HCEC 1CT (cell line): ENCODE measurements at regions not wholly inside any gene's neighbourhood (a gene's known extent, or its start where the extent isn't known, plus 50 kb on each side); places are given as distances from the start of the nearest gene placed in this dataset.
"Not testable (repeated sequence)": the region's sequence is repeated elsewhere in the genome, so short reads cannot be mapped to it uniquely, and the experiment has no call there.

Source experiments
- DNase-seq: peaks from one replicate; pipeline ENCODE4 v3.0.0-alpha.2; 2017

DNA sequence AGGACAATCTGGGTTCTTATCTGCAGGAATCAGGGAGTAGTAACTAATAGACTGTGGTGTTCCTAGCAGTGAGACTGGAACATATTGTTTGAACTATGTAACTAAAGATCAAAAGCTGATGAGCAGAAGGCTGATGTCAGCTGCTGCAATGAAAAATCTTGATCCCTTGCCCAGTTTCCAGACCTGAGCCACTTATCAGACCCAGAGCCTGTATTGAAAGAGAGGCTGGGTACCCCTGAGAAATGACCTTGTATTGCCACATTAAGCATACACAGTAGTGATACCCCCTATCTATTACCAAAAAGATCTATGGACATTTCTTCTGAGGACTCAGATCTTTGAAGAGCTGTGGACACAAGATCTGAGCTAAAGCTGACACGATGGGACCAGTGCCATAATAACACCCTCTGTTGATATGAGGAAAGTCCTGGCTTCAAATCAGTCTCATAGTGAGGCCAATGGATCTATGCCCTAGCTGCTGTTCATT is 178.0 kb upstream of the GALNT2 start:
- no peak for DNase-seq

GRCh38 chr1:229891227-229891626 is 175.8 kb upstream of the GALNT2 start:
- no peak for DNase-seq

GRCh38 chr1:229892515-229893117 is 174.4 kb upstream of the GALNT2 start:
- no peak for DNase-seq

DNA sequence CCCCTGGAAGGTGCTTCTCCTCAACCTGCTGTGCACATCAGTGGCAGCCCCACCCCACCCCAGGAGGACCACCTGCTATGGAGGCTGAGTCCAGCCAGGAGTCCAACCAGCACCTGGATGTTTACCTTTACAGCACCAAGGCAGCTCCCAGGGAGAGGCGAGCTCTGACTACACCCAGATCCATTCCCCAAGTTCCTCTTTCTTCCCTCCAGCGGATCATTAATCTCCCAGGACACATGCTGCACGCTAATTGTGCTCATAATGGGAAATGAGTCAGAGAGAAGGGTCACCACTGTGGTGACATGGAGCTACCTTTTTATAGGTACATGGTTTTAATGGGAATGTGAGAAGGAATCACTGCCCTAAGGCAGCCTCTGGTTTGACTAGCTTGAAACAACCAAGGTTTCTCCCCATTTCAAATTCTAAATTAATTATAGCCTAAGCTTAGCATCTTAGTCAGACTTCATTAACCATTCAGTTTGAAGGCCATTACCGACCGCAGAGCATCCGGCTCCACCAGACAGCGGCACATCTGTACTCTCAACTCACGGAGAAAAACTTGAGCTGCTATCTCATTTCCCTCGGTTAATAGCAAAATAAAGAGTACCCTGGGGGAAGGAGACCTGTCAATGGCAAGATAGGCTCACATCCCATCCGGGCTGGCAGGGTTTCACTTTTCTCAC is 173.1 kb upstream of the GALNT2 start:
- DNase-seq: no peak

GRCh38 chr1:229894532-229894931 is 172.5 kb upstream of the GALNT2 start:
- DNase-seq: no peak

- no peak for DNase-seq
Measured at GRCh38 chr1:229895605-229896004, 171.4 kb upstream of the GALNT2 start.

GRCh38 chr1:229896306-229896705 is 170.7 kb upstream of the GALNT2 start:
- DNase-seq: no peak

DNA sequence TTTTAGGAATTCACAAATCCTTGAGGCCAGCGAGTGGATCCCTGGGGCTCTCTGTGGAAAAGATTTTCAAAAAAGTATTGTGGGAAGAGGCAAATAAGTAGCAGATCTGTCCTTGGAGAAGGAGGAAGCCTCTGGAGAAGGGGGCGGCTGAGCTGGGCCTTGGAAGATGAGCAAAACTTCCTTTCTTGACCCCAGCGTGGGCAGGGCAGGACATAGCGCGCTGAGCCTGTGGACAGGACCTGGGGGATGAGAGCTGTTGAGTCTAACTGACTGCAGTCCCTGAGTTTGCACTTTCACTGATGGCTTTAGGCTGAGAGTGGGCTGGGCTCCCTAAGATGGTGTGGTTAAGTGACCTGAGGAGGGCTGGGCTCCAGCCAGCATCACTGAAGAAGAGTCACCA is 170.2 kb upstream of the GALNT2 start:
- DNase-seq: no peak

DNA sequence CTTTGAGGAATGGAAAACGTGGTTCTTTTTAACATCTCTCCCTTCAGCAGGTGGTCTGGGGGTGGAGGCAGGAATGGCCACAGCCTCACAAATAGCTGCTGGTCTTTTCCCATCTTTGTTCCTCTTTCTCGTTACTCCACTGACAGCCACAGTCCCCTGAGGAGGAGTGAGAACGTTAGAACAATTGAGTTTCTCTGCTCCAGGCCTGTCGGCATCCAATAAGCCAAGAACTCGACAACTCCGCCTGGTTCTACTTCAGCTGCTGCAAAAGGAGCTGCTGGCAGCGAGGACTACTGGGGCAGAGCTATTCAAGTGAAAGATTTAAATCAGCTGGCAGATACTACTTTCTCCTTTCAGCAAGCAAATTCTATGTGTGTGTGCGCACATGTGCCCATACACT is 169.5 kb upstream of the GALNT2 start:
- no peak for DNase-seq

DNA sequence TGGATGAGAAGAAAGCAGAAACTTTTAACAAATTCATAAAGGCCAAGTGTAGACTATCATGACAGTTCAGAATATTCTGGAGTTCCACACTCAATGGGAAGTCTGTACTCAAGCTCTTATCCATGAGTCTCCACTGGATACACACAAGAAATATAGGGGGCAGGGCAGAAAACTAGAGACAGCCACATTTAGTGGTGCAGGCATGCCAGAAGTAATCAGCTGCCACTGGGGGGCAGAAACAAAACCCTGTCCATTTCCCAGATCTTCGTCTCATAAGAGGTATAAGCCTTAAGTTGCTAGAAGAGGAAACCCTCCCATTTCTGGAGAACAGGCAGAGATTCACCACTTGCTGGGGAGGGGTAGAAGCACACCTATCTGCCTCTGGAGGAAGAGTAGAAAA is 166.8 kb upstream of the GALNT2 start:
- no peak for DNase-seq

DNA sequence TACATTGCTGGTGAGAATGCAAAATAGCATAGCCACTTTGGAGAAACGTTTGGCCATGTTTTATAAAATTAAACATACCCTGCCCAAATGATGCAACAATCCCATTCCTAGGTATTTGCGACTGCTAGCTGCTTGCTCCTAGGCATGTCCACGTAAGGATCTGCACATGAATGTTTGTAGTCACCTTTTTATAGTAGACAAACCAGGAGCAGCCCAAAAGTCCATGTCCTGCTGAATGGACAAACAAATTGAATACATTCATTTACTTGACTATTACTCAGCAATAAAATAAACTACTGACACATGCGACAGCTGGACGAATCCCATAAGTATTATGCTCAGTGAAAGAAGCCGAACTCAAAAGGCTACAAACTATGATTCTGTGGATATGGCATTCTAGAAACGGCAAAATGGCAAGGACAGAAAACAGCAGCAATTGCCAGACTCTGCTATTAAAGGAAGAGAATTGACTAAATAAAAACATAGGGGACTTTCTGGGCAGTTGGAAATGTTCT is 161.9 kb upstream of the GALNT2 start:
- DNase-seq: no peak

DNA sequence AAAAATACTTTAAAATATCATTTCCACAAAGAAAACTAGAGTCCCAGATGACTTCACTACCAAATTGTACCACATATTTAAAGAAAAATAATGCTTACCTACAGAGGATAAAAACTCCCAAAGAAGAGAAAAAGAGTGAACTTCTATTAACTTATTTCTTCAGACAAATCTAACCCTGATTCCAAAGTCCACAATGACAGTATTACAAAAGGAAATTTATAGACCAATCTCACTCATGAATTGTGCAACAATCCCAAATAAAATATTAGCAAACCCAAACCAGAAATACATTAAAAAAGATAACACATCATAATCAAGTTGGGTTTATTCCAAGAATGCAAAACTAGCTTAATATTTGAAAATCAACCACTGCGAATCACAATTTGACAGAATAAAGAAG is 161.4 kb upstream of the GALNT2 start:
- no peak for DNase-seq

GRCh38 chr1:229907884-229908638 is 159.0 kb upstream of the GALNT2 start:
- no peak for DNase-seq

GRCh38 chr1:229908689-229909088 is 158.3 kb upstream of the GALNT2 start:
- no peak for DNase-seq

DNA sequence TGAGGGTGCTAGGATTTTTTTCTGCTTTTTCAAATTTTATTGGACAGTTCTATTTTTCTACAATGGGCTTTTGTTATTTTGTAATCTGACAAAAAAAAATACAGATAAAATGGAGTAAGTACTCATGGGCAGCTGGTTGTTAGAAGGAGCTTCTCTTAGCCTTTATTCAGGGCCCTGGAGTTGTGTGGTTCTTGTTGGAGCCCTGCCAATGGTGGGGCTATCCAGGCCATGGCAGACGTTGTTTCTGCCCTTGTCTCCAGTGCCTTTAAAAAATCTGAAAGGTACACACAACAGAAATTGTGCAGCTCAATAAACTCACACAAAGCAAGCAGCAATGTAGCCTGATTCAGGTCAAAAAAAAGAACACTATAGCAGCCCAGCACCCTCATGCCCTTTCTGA is 153.5 kb upstream of the GALNT2 start:
- DNase-seq: no peak

DNA sequence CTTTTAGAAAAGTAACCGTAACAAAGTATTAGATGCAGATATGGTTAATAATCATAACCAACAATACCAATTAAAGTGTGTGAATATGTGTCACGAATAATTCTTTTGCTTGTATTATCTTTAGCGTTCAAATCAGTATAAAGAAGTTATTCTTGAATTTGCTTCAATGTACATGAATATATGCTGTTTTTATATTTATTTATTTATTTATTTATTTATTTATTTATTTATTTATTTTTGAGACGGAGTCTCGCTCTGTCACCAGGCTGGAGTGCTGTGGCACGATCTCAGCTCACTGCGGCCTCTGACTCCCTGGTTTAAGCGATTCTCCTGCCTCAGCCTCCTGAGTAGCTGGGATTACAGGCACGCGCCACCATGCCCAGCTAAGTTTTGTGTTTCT is 147.6 kb upstream of the GALNT2 start:
- DNase-seq: not testable (repeated sequence)

DNA sequence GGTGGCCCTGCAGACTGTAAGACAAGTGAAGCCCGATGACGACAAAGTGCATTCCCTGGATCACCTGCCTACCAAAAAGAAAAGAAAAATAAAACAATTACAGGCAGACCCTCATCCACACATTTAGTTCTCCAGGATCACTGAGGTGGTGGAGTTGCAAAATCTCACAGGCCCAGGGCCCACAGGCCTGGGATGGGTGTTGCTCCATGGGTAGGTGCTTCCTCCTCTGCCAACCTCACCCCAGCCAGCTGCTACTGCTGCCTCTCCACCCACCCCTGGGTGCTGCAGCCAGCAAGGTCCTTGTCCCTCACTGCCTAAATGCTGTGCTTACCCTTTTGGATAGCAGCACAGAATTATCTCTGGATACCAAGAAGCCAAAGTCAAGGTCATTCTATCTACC is 146.4 kb upstream of the GALNT2 start:
- no peak for DNase-seq

DNA sequence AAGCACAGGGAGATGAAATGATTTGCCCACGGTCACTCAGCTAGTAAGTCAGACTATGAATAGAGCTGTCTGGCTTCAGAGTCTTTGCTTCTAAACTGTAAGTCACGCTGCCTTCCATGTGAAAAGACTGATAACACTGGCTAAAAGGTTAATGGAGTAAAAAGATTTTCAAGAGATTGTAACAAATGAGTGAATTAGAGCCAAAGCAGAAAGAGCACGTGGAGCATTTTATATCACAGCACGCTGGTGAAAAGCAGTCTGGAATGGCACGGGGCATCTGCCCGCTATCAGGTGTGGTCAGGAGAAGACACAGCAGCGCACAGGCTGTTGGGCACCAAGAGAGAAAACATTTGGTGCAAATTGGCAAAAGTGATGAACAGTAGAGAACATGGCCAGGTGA is 144.8 kb upstream of the GALNT2 start:
- no peak for DNase-seq

DNA sequence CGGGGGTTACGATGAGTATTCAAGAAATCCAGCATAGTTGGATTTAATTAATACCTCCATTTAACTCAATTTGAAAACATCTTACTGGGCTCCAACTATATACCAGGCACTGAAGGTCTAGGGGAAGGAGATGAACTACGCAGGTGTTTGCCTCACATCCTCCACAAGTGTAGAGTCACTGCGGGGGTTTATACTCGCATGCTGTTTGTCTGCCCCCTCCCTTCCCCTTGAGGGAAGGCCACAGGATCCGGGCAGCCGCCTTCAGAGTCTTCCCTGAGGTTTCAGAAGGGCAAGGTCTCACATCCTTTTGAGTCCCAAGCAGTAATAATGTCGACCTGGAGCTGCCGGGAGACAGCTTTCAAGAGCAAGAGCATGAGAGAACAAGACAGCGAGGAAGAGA is 142.4 kb upstream of the GALNT2 start:
- no peak for DNase-seq

- no peak for DNase-seq
Measured at GRCh38 chr1:229928767-229929166, 138.3 kb upstream of the GALNT2 start.

DNA sequence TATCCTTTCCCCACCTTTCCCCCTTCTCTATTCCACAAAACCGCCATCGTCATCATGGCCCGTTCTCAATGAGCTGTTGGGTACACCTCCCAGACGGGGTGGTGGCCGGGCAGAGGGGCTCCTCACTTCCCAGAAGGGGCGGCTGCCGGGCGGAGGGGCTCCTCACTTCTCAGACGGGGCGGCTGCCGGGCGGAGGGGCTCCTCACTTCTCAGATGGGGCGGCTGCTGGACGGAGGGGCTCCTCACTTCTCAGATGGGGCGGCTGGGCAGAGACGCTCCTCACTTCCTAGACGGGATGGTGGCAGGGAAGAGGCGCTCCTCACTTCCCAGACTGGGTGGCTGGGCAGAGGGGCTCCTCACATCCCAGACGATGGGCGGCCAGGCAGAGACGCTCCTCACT is 135.3 kb upstream of the GALNT2 start:
- not testable (repeated sequence) for DNase-seq

- not testable (repeated sequence) for DNase-seq
Measured at GRCh38 chr1:229935157-229935556, 131.9 kb upstream of the GALNT2 start.

GRCh38 chr1:229938551-229938950 is 128.5 kb upstream of the GALNT2 start:
- no peak for DNase-seq

DNA sequence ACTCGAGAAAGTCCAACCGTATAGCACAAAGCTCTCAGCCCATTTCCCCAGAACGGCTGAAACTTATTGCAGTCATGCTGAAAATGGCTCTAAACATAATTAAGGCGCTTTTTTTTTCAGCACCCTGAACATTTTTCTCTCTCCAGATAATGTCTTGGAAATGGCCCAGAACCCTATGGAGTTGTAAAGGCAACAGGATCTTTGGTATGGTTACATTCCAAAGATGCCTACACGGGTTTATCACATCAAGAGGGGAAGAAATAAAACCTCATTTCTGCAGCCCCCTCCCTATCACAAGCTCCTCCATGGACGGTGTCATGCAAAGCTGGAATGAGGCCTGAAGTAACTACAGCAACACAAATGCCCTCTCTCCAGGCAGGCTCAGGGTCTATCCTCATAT is 126.4 kb upstream of the GALNT2 start:
- DNase-seq: no peak
